ENCODE measurements at regions not wholly inside any gene's neighbourhood (a gene's known extent, or its start where the extent isn't known, plus 50 kb on each side); places are given as distances from the start of the nearest gene placed in this dataset.

DNA sequence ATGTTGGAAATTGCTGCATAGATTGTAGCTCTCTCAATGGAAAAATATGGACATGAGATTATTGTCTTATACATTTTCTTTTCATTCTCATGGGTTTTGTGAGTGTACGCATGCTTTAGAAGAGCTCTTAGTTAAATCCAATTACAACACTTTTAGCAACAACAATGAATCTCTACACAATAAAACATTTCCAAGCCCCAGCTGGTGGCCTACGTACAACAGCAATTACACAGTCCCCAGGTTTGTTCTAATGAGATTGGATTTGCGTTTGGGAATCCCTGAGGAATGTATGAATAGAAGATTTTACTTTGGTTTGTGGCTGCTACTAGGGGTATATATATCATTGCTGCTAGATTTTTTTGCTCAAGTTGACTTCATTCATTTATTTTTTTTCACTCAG, 98.6 kb downstream of the FHDC1 start:
- H3K4me1 ChIP-seq (ENCODE audit: control insufficient read depth, insufficient read depth, low read length): peaks cover 4% of the 10 kb centered on the region
- no peak overlapping the region for H3K9ac ChIP-seq (ENCODE audit: low read depth, low read length)
- H3K36me3 ChIP-seq (ENCODE audit: control insufficient read depth, insufficient read depth, low read length): no peaks in the 10 kb centered on the region
- H3K9me3 ChIP-seq (ENCODE audit: control insufficient read depth, insufficient read depth, low read length): peaks cover 2% of the 10 kb centered on the region
- no peak overlapping the region for H3K4me3 ChIP-seq (ENCODE audit: low read depth, low read length)
- H3K27me3 ChIP-seq (ENCODE audit: control insufficient read depth, insufficient read depth, low read length): no peaks in the 10 kb centered on the region

DNA sequence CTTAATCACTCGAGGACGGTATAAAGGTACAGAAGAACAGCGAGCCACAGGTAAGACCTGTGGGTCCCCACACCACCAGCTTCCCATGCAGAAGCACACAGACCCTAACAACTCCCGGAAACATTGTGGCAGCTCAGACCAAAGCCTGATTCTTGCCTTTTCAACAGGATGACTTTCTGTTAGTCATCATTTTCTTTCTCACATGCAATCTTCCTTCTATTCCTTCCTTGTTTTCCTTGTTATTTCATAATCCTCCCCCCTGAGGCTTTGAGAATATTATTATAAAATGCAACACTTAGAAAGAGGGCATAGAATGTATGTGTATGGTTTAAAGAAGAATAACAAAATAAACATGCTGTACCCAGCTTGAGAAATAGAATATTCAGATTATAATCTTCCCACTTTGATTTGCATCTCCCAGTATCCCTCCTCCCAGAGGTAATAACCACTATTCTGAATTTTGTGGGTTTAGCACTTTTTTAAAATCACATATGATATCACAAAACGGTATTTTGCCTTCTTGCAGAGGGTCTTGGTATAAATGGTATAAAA, 100.9 kb downstream of the FHDC1 start:
- Histone ChIP-seq H3K27me3 (ENCODE audit: control insufficient read depth, insufficient read depth, low read length) (no peaks in the 10 kb centered on the region), H3K36me3 (ENCODE audit: control insufficient read depth, insufficient read depth, low read length) (no peaks in the 10 kb centered on the region), H3K9ac (ENCODE audit: low read depth, low read length) (no peak overlapping the region), H3K4me3 (ENCODE audit: low read depth, low read length) (no peak overlapping the region), H3K9me3 (ENCODE audit: control insufficient read depth, insufficient read depth, low read length) (peaks cover 4% of the 10 kb centered on the region), H3K4me1 (ENCODE audit: control insufficient read depth, insufficient read depth, low read length) (peaks cover 4% of the 10 kb centered on the region)

DNA sequence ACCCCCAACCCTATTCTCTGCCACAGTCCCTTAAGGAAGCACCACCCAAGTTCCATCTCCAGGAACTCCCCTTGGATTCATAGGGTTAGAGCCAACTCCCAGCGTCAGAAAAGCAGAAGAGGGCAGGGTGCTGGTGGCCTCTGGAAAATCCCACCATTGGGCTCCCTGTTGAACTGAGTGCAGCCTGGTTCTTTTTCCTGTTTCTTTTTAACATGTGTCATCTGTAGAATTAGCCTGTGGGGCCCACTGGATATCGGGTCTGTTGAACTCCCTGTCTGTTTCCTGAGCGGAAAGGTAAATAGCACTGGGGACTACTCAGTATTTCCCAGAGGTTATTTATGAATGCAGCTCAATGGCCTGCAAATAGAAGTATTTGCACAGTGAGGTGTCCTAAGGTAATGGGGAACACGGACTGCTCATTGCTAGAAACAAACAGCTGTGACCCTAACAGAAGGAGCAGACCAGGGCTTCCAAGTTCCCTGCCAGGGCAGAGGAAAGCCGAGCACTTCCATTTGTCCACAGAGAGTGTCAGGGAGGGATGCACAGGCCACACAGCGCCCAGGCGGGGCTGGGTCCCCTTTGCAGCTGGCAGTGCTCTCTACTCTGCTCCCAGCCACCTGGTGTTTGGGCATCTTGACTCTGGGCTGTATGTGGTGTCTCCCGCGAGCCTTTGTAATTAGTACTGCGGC, 102.6 kb downstream of the FHDC1 start:
- Histone ChIP-seq H3K9ac (ENCODE audit: low read depth, low read length) (no peak overlapping the region), H3K36me3 (ENCODE audit: control insufficient read depth, insufficient read depth, low read length) (no peaks in the 10 kb centered on the region), H3K4me3 (ENCODE audit: low read depth, low read length) (no peak overlapping the region), H3K9me3 (ENCODE audit: control insufficient read depth, insufficient read depth, low read length) (peaks cover 4% of the 10 kb centered on the region), H3K27me3 (ENCODE audit: control insufficient read depth, insufficient read depth, low read length) (no peaks in the 10 kb centered on the region), H3K4me1 (ENCODE audit: control insufficient read depth, insufficient read depth, low read length) (peaks cover 4% of the 10 kb centered on the region)

DNA sequence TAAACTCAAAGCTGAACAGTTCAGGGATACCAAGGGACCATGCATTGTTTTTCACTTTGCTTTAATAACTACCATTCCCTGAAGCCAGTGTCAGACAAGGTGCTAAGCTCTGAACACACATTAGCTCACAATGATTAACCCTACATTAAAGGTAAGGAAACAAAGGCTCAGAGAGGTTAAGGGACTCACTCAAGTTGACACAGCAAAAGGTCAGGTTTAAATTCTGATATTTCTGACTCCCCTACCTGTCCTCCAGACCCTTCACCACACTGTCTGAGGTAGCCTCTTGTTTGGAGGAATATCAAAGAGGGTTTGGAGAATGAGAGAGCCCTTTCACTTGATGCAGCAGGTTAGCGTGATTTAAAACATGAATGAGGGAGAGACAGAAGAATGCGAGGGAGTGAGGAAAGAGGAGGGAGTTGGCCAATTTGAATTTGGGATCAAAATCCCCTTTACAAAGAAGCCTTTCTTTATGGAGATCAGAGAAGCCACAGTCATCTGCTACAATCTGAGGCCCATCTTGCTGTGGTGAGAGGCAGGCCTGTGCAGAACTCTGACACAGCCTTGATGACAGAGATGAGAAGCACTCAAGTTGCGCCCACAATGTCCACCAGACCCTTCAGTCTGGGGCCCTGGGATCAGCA, 103.5 kb downstream of the FHDC1 start:
- no peak overlapping the region for H3K4me3 ChIP-seq (ENCODE audit: low read depth, low read length)
- H3K9ac ChIP-seq (ENCODE audit: low read depth, low read length): no peak overlapping the region
- H3K36me3 ChIP-seq (ENCODE audit: control insufficient read depth, insufficient read depth, low read length): no peaks in the 10 kb centered on the region
- peaks cover 4% of the 10 kb centered on the region for H3K9me3 ChIP-seq (ENCODE audit: control insufficient read depth, insufficient read depth, low read length)
- H3K27me3 ChIP-seq (ENCODE audit: control insufficient read depth, insufficient read depth, low read length): no peaks in the 10 kb centered on the region
- peaks cover 4% of the 10 kb centered on the region for H3K4me1 ChIP-seq (ENCODE audit: control insufficient read depth, insufficient read depth, low read length)

DNA sequence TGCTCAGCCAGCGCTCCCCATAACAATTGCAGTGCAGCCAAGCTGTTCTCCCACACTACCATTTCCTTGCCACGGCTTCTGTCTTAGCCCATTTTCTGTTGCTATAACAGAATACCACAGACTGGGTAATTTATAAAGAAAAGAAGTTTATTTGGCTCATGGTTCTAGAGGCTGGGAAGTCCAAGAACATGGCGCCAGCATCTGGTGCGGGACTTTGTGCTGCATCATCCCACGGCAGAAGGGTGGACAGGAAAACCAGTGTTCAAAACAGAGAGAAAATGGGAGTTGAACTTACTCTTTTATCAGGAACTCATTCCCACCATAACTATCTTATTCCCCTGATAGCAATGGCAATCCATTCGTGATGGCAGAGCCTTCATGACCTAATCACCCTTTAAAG, 104.6 kb downstream of the FHDC1 start:
- no peaks in the 10 kb centered on the region for H3K27me3 ChIP-seq (ENCODE audit: control insufficient read depth, insufficient read depth, low read length)
- no peaks in the 10 kb centered on the region for H3K36me3 ChIP-seq (ENCODE audit: control insufficient read depth, insufficient read depth, low read length)
- H3K9ac ChIP-seq (ENCODE audit: low read depth, low read length): no peak overlapping the region
- peaks cover 4% of the 10 kb centered on the region for H3K4me1 ChIP-seq (ENCODE audit: control insufficient read depth, insufficient read depth, low read length)
- H3K4me3 ChIP-seq (ENCODE audit: low read depth, low read length): no peak overlapping the region
- H3K9me3 ChIP-seq (ENCODE audit: control insufficient read depth, insufficient read depth, low read length): peaks cover 4% of the 10 kb centered on the region

DNA sequence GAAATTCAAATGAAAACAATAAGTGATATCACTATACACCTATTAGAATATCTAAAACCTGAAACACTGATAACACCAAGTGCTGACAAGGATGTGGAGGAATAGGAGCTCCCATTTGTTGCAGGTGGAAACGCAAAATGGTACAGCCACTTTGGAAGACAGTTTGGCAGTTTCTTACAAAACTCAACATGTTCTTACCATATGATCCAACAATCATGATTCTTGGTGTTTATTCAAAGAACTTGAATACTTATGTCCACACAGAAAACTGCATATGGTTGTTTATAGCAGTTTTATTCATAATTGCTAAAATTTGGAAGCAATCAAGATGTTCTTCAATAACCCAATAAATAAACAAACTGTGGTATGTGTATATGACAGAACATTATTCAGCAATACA, 107.9 kb downstream of the FHDC1 start:
- Histone ChIP-seq H3K36me3 (ENCODE audit: control insufficient read depth, insufficient read depth, low read length) (no peaks in the 10 kb centered on the region), H3K9me3 (ENCODE audit: control insufficient read depth, insufficient read depth, low read length) (peaks cover 4% of the 10 kb centered on the region), H3K4me3 (ENCODE audit: low read depth, low read length) (no peak overlapping the region), H3K4me1 (ENCODE audit: control insufficient read depth, insufficient read depth, low read length) (no peaks in the 10 kb centered on the region), H3K9ac (ENCODE audit: low read depth, low read length) (no peak overlapping the region), H3K27me3 (ENCODE audit: control insufficient read depth, insufficient read depth, low read length) (no peaks in the 10 kb centered on the region)

DNA sequence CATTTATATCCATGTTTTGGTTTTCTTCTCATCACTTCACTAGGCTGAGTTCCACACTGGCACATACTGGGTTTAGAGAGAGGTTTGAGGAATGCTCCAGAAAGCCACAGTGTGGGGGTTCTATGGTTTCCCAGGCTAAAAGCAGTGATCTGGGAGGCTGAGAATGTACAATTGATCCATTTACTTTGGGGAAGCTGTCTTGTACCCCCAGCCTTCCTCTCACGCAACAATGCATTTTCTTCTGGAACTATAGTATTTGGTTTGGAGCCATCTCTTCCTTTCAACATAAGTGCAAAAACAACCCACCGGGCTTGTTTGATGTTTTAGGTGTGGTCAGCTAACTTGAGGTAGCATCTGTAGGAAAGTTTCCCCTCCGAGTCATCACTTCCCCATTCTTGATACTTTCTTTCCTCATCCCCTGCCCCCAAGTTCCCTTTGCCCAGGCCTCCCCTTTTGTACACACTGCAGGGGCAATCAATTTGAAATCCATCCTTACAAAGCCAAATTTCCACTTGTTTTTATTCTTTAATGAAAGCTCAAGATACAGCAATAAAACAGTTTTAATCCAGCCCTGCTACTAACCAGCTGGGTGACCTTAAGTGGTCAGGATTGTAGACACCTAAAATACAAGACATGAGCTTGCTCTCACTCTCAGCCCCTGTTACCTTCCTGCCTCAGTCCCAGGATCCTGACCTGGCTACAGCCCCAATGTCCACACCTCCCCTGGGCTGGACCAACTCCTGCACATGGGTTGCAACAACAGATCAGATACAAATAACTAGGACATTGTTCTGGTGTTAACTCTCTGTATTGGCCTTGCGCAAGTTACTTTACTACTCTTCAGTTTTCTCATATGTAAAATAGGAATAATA, 109.2 kb downstream of the FHDC1 start:
- no peaks in the 10 kb centered on the region for H3K36me3 ChIP-seq (ENCODE audit: control insufficient read depth, insufficient read depth, low read length)

DNA sequence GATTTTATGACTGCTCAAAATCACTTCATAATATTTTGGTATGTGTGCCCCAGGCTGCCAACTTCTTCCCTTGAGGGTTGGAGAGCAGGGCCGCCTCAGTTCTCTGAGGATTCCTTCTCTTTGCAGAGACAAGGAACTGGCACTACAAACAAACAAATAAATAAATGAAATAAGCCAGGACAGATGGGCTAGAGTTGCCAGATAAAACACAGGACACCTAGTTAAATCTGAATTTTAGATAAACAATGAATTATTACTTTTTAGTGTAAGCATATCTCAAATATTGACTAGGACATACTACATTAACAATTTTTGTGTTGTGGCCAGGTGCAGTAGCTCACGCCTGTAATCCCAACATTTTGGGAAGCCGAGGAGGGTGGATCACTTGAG, 122.5 kb downstream of the FHDC1 start:
- Histone ChIP-seq H3K9me3 (ENCODE audit: control insufficient read depth, insufficient read depth, low read length) (no peaks in the 10 kb centered on the region), H3K4me3 (ENCODE audit: low read depth, low read length) (no peak overlapping the region), H3K4me1 (ENCODE audit: control insufficient read depth, insufficient read depth, low read length) (no peaks in the 10 kb centered on the region), H3K27me3 (ENCODE audit: control insufficient read depth, insufficient read depth, low read length) (no peaks in the 10 kb centered on the region), H3K36me3 (ENCODE audit: control insufficient read depth, insufficient read depth, low read length) (no peaks in the 10 kb centered on the region), H3K9ac (ENCODE audit: low read depth, low read length) (no peak overlapping the region)

More for the DNA sequence above, 109.2 kb downstream of the FHDC1 start:
- Histone ChIP-seq H3K9me3 (ENCODE audit: control insufficient read depth, insufficient read depth, low read length) (peaks cover 4% of the 10 kb centered on the region), H3K4me1 (ENCODE audit: control insufficient read depth, insufficient read depth, low read length) (no peaks in the 10 kb centered on the region), H3K4me3 (ENCODE audit: low read depth, low read length) (no peak overlapping the region), H3K9ac (ENCODE audit: low read depth, low read length) (no peak overlapping the region), H3K27me3 (ENCODE audit: control insufficient read depth, insufficient read depth, low read length) (no peaks in the 10 kb centered on the region)

DNA sequence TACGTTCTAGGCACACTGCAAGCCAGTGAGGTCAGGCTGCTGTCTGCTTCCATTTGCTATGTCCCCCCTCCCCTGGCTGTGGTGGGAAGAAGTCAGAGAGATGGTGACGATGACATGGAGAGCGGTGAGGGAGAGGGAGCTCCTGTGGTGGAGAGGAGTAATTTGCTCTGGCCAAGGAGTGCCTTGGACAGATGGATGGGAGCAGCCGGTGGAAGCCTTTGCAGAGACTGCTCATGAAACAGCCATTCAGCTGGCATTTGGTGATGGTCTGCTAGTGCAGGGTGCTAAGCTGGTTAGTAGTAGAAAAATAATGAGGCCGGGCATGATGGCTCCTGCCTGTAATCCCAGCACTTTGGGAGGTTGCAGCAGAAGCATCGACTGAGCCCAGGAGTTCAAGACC, 124.1 kb downstream of the FHDC1 start:
- H3K9me3 ChIP-seq (ENCODE audit: control insufficient read depth, insufficient read depth, low read length): no peaks in the 10 kb centered on the region
- no peak overlapping the region for H3K9ac ChIP-seq (ENCODE audit: low read depth, low read length)
- no peaks in the 10 kb centered on the region for H3K36me3 ChIP-seq (ENCODE audit: control insufficient read depth, insufficient read depth, low read length)
- H3K4me3 ChIP-seq (ENCODE audit: low read depth, low read length): no peak overlapping the region
- no peaks in the 10 kb centered on the region for H3K27me3 ChIP-seq (ENCODE audit: control insufficient read depth, insufficient read depth, low read length)
- no peaks in the 10 kb centered on the region for H3K4me1 ChIP-seq (ENCODE audit: control insufficient read depth, insufficient read depth, low read length)

DNA sequence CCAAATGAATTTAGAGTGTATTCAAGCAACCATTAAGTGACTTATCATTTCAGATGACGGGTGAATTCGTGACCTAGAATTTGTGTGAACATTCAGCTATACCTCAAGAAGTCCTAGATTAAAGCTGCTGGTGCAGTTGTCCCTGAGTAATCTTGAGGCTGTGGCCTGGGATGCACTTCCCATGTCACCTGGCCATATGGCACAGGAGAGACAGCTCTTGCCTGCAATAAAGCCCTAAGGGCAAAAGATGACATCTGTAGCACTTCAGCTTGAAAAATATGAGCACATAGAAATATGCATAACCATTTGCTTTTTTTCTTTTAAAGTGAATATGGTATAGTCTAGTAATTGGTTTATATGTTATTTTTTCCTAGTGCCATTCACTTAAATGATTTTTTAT, 125.8 kb downstream of the FHDC1 start:
- no peaks in the 10 kb centered on the region for H3K27me3 ChIP-seq (ENCODE audit: control insufficient read depth, insufficient read depth, low read length)
- H3K4me1 ChIP-seq (ENCODE audit: control insufficient read depth, insufficient read depth, low read length): no peaks in the 10 kb centered on the region
- no peak overlapping the region for H3K9ac ChIP-seq (ENCODE audit: low read depth, low read length)
- no peaks in the 10 kb centered on the region for H3K36me3 ChIP-seq (ENCODE audit: control insufficient read depth, insufficient read depth, low read length)
- no peak overlapping the region for H3K4me3 ChIP-seq (ENCODE audit: low read depth, low read length)
- H3K9me3 ChIP-seq (ENCODE audit: control insufficient read depth, insufficient read depth, low read length): no peaks in the 10 kb centered on the region

DNA sequence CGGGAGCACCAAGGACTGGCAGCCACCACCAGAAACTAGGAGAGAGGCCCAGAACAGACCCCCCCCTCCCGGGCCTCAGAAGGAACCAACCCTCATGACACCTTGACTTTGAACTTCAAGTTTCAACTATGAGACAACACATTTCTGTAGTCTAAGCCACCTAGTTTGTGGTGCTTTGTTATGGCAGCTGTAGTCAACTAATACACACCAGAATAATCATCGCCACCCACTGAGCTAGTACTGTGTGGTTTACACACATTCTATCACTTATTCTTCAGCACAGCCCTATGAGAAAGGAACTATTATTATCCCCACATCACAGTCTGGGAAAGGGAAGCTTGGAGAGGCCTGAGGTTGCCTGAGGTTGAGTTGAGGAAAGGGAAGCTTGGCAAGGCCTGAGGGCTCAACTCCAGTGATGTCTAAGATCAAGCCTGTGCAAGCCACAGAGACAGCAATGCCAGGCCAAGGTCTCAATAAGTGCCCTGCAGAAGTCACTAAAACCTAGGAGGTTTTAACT, 126.6 kb downstream of the FHDC1 start:
- Histone ChIP-seq H3K9me3 (ENCODE audit: control insufficient read depth, insufficient read depth, low read length) (no peaks in the 10 kb centered on the region), H3K4me1 (ENCODE audit: control insufficient read depth, insufficient read depth, low read length) (peaks cover 4% of the 10 kb centered on the region), H3K27me3 (ENCODE audit: control insufficient read depth, insufficient read depth, low read length) (no peaks in the 10 kb centered on the region), H3K4me3 (ENCODE audit: low read depth, low read length) (no peak overlapping the region), H3K9ac (ENCODE audit: low read depth, low read length) (no peak overlapping the region), H3K36me3 (ENCODE audit: control insufficient read depth, insufficient read depth, low read length) (no peaks in the 10 kb centered on the region)
